GM23338 (cell line): ENCODE measurements at regions not wholly inside any gene's neighbourhood (a gene's known extent, or its start where the extent isn't known, plus 50 kb on each side); places are given as distances from the start of the nearest gene placed in this dataset.

Source experiments
- CTCF ChIP-seq, 2 experiments: fragments of 200-600 bp in 1 of 2; sonication (generic) in 1 of 2; conservative IDR thresholded peaks; 2 replicates each; pipeline versions ENCODE4 v1.5.1 to v1.6.1; 2016 to 2017; ENCODE audit warnings: antibody characterized with exemption in 2 of 2, low read depth in 2 of 2, mild to moderate bottlenecking in 2 of 2, moderate library complexity in 1 of 2
- EZH2 ChIP-seq: fragments of 200-600 bp; sonication (generic); IDR thresholded peaks from one replicate; pipeline ENCODE4 v1.8.0; 2017; ENCODE audit warnings: antibody characterized with exemption, mild to moderate bottlenecking, low read depth; ENCODE audit not compliant: unreplicated experiment
- POLR2AphosphoS5 ChIP-seq: IDR thresholded peaks from 2 replicates; pipeline ENCODE4 v1.6.1; 2016; ENCODE audit warnings: antibody characterized with exemption, low read depth
- ZNF114 ChIP-seq: fragments of 250-450 bp; sonication (Bioruptor Pico); IDR thresholded peaks from 2 replicates; pipeline ENCODE4 v1.5.0; 2020; ENCODE audit warnings: mild to moderate bottlenecking, moderate library complexity

- TF ChIP-seq ZNF114 (CRISPR knock-in tag) (no peak), CTCF (conservative IDR thresholded peaks at IDR 0.05; ENCODE audit: low read depth in 2 of 2) (no peak), EZH2 (no peak), POLR2AphosphoS5 (no peak)
These were observed 86.1 kb upstream of the UXS1 start for GRCh38 chr2:106280224-106280623.
